Panc1 (cell line): ENCODE measurements at regions not wholly inside any gene's neighbourhood (a gene's known extent, or its start where the extent isn't known, plus 50 kb on each side); places are given as distances from the start of the nearest gene placed in this dataset.

Source experiments
- ATAC-seq: fragments of 200-7000 bp; cut with Tn5 transposase; 2 replicates; pipeline ENCODE4 v1.9.1; 2020; ENCODE audit warnings: mild to moderate bottlenecking, moderate library complexity
- BruUV-seq: library from RNA; stranded (reverse); fragments of 400-500 nt; replicated peaks from 2 replicates; lab custom pipeline; 2021; lab: Mats Ljungman, UMichigan
- CTCF ChIA-PET: fragments of 300-600 bp; sonication (Branson Sonifier 250); formaldehyde crosslinking; loops from one replicate; lab custom pipeline; 2022; ENCODE audit warnings: antibody characterized with exemption; lab: Charles Lee
- POLR2A ChIA-PET: fragments of 300-600 bp; sonication (Branson Sonifier 250); formaldehyde crosslinking; loops from one replicate; lab custom pipeline; 2022; ENCODE audit warnings: antibody characterized with exemption; lab: Charles Lee
- DNase-seq: peaks from one replicate; pipeline ENCODE4 v3.0.0-alpha.2; 2010; ENCODE audit warnings: low read depth, low spot score
- H3K27ac ChIP-seq: 2 replicates; pipeline ENCODE4 v1.5.1; 2011; ENCODE audit warnings: mild to moderate bottlenecking, low read length, inconsistent platforms
- H3K27me3 ChIP-seq: fragments of 200-500 bp; sonication (Bioruptor generic); 2 replicates; pipeline ENCODE4 v1.6.0; 2014; ENCODE audit warnings: low read length, inconsistent platforms; ENCODE audit not compliant: control insufficient read depth, insufficient read depth
- H3K36me3 ChIP-seq: fragments of 200-500 bp; sonication (Bioruptor generic); 2 replicates; pipeline ENCODE4 v1.5.1; 2014; ENCODE audit warnings: inconsistent platforms, mild to moderate bottlenecking, low read length, moderate library complexity; ENCODE audit not compliant: control insufficient read depth, insufficient read depth
- H3K4me1 ChIP-seq: 2 replicates; pipeline ENCODE4 v1.5.1; 2011; ENCODE audit warnings: inconsistent platforms, mild to moderate bottlenecking, low read length, moderate library complexity; ENCODE audit not compliant: control insufficient read depth, insufficient read depth
- H3K4me3 ChIP-seq, 2 experiments: 2 replicates each; pipeline ENCODE4 v1.5.1; 2011 to 2012; ENCODE audit warnings: low read depth in 2 of 2, low read length in 2 of 2, mild to moderate bottlenecking in 2 of 2, inconsistent platforms in 1 of 2, moderate library complexity in 1 of 2
- H3K9me3 ChIP-seq: fragments of 200-500 bp; sonication (Bioruptor generic); 2 replicates; pipeline ENCODE4 v1.5.1; 2014; ENCODE audit warnings: low read depth, mild to moderate bottlenecking, inconsistent platforms, low read length, moderate library complexity; ENCODE audit not compliant: control insufficient read depth, insufficient read depth
- POLR2AphosphoS5 ChIP-seq: IDR thresholded peaks from 2 replicates; pipeline ENCODE4 v1.6.1; 2012; ENCODE audit warnings: mild to moderate bottlenecking, low read depth, low read length, moderate library complexity
- SIN3A ChIP-seq: IDR thresholded peaks from 2 replicates; pipeline ENCODE4 v1.6.1; 2012; ENCODE audit warnings: low read depth, mild to moderate bottlenecking, low read length, moderate library complexity, borderline replicate concordance; ENCODE audit not compliant: insufficient read depth
- TCF7L2 ChIP-seq: IDR thresholded peaks from 2 replicates; pipeline ENCODE4 v1.6.1; 2011; ENCODE audit warnings: mild to moderate bottlenecking, low read depth, low read length, inconsistent platforms
- in situ Hi-C: cut with HindIII; loops from 2 replicates; pipeline ENCODE4 v1.10.0; 2016; ENCODE audit warnings: low sequenced_read_pairs, low pct_unique_long_range_greater_than_20kb
- intact Hi-C: fragments of 100-400 bp; cut with micrococcal nuclease; formaldehyde crosslinking; loops from one replicate; pipeline ENCODE4 v1.10.0; 2022; ENCODE audit not compliant: unreplicated experiment
- TF ChIP-seq, protein P1 (sequence below): fragments of 450-650 bp; IDR thresholded peaks from 2 replicates; pipeline ENCODE4 v1.5.1; 2017; ENCODE audit warnings: mild to moderate bottlenecking
- TF ChIP-seq, protein P2 (sequence below), 2 experiments: IDR thresholded peaks; 2 replicates each; pipeline ENCODE4 v1.6.1; 2011 to 2012; ENCODE audit warnings: low read depth in 2 of 2, control low read depth in 1 of 2, low read length in 1 of 2, mild to moderate bottlenecking in 1 of 2, moderate library complexity in 1 of 2; ENCODE audit not compliant: insufficient read depth in 1 of 2

DNA sequence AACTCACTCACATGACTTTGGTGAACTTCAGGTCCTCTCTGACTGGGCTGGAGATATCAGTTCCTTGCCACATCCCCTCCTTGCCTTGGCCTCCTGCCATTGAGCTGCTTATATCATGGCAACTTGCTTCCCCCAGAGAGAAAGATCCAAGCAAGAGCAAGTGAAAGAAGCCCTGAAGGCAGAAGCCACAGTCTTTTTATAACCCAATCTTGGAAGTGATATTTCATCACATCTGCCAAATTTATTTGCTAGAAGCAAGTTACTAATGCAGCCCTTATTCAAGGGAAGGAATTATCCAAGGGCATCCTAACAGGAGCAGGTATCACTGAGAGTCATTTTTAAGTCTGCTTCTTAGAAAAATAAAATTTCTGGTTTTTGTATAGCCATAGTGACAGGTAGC, 127.8 kb downstream of the SLC38A4 start:
- Histone ChIP-seq H3K27ac (no peak overlapping the region), H3K4me3 (no peak overlapping the region), H3K27me3 (no peaks in the 10 kb centered on the region), H3K4me1 (no peaks in the 10 kb centered on the region), H3K9me3 (no peaks in the 10 kb centered on the region; the same call in 1 of the 2 replicates), H3K36me3 (no peaks in the 10 kb centered on the region)
- CTCF ChIA-PET: interaction anchor here (0.5 kb wide), 1 partner anchor 573 kb away, joined by 5 read pairs; no protein-coding TSS in a partner anchor
- POLR2A ChIA-PET: no interaction called here
- ATAC-seq (no peak), DNase-seq (no peak)
- in situ Hi-C loops: no loop called here
- no TSS peak for BruUV-seq
- TF ChIP-seq TCF7L2 (no peak), SIN3A (no peak), POLR2AphosphoS5 (no peak)
- TF ChIP-seq, protein P1, sequence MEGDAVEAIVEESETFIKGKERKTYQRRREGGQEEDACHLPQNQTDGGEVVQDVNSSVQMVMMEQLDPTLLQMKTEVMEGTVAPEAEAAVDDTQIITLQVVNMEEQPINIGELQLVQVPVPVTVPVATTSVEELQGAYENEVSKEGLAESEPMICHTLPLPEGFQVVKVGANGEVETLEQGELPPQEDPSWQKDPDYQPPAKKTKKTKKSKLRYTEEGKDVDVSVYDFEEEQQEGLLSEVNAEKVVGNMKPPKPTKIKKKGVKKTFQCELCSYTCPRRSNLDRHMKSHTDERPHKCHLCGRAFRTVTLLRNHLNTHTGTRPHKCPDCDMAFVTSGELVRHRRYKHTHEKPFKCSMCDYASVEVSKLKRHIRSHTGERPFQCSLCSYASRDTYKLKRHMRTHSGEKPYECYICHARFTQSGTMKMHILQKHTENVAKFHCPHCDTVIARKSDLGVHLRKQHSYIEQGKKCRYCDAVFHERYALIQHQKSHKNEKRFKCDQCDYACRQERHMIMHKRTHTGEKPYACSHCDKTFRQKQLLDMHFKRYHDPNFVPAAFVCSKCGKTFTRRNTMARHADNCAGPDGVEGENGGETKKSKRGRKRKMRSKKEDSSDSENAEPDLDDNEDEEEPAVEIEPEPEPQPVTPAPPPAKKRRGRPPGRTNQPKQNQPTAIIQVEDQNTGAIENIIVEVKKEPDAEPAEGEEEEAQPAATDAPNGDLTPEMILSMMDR: no peak
- TF ChIP-seq, protein P2, sequence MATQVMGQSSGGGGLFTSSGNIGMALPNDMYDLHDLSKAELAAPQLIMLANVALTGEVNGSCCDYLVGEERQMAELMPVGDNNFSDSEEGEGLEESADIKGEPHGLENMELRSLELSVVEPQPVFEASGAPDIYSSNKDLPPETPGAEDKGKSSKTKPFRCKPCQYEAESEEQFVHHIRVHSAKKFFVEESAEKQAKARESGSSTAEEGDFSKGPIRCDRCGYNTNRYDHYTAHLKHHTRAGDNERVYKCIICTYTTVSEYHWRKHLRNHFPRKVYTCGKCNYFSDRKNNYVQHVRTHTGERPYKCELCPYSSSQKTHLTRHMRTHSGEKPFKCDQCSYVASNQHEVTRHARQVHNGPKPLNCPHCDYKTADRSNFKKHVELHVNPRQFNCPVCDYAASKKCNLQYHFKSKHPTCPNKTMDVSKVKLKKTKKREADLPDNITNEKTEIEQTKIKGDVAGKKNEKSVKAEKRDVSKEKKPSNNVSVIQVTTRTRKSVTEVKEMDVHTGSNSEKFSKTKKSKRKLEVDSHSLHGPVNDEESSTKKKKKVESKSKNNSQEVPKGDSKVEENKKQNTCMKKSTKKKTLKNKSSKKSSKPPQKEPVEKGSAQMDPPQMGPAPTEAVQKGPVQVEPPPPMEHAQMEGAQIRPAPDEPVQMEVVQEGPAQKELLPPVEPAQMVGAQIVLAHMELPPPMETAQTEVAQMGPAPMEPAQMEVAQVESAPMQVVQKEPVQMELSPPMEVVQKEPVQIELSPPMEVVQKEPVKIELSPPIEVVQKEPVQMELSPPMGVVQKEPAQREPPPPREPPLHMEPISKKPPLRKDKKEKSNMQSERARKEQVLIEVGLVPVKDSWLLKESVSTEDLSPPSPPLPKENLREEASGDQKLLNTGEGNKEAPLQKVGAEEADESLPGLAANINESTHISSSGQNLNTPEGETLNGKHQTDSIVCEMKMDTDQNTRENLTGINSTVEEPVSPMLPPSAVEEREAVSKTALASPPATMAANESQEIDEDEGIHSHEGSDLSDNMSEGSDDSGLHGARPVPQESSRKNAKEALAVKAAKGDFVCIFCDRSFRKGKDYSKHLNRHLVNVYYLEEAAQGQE (IDR thresholded peaks at IDR 0.05; ENCODE audit: insufficient read depth in 1 of 2, low read depth in 2 of 2, low read length in 1 of 2): no peak
- intact Hi-C loops: no loop called here

DNA sequence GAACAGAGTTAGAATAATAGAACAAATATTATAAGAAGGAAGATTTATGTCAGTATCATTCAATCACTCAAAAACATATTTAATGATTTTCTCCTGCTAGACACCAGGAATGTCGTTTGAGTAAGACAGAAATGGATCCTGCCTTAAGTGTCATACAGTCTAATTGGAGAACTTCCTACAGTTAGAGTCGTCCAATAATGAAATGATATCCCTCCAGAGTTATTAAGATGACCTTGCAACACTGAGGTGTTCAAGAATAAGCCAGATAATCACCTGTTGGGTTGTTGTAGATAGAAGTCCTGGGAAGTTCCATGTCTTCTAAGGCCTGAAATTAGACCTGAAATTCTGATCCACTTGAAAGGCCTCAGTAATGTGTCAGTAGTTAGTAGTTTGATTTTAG, 132.3 kb downstream of the SLC38A4 start:
- no peak overlapping the region for H3K4me3 ChIP-seq
- in situ Hi-C loops: no loop called here
- H3K9me3 ChIP-seq: no peaks in the 10 kb centered on the region; the same call in 1 of the 2 replicates
- intact Hi-C loops: no loop called here
- no peaks in the 10 kb centered on the region for H3K4me1 ChIP-seq
- H3K36me3 ChIP-seq: no peaks in the 10 kb centered on the region
- POLR2A ChIA-PET: no interaction called here
- DNase-seq (no peak), ATAC-seq (no peak)
- no peaks in the 10 kb centered on the region for H3K27me3 ChIP-seq
- CTCF ChIA-PET: no interaction called here
- no peak overlapping the region for H3K27ac ChIP-seq
- TF ChIP-seq, protein P2 (IDR thresholded peaks at IDR 0.05; ENCODE audit: insufficient read depth in 1 of 2, low read depth in 2 of 2, low read length in 1 of 2): no peak
- TF ChIP-seq SIN3A (no peak), POLR2AphosphoS5 (no peak), TCF7L2 (no peak)
- TF ChIP-seq, protein P1: no peak
- BruUV-seq: no TSS peak
